ENCODE measurements at regions not wholly inside any gene's neighbourhood (a gene's known extent, or its start where the extent isn't known, plus 50 kb on each side); places are given as distances from the start of the nearest gene placed in this dataset.

DNA sequence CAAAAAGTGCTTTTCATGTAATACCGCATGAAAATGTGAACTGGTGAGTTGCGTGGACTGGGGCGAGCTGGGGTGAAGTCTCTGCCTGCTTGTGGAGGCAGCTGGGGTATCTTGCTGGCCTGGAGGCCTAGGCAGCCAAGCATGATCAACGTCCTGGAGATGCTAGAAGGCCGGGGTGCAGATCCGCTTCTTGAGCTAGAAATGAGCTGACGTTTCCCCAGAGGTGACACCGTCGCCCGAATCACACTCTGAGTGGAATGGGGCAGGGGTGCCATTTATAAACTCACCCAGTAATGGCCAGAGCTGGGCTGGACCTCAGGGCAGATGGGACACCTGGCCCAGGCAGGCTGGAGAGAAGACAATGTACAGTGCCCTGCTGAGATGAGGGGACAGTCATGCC, 1513.0 kb downstream of the TBC1D22A start:
- no peak overlapping the region for H3K4me3 ChIP-seq (ENCODE audit: insufficient read depth, low read depth, low read length, poor library complexity, severe bottlenecking)

DNA sequence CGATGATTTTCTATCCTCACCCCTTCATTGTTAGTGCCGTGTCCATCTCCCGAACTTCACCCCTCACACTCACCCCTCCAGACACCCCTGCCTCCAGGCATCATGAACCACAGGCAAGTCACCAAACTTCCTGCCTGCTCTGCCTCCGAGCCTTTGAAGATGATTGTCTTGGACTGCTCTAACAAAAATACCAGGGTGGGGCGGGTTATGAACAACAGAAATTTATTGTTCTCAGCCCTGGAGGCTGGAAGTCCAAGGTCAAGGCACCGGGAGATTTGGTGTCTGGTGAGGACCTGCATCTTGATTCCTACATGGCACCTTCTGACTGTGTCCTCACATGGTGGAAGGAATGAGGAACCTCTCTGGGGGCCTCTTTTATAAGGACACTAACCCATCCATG, 1508.3 kb downstream of the TBC1D22A start:
- H3K4me3 ChIP-seq (ENCODE audit: insufficient read depth, low read depth, low read length, poor library complexity, severe bottlenecking), result no peak overlapping the region
- no peaks in the 10 kb centered on the region for H3K36me3 ChIP-seq (ENCODE audit: control insufficient read depth, insufficient read depth, low read length)
- no peak overlapping the region for H3K27ac ChIP-seq (ENCODE audit: insufficient read depth, low read length, poor library complexity, severe bottlenecking)
- no peaks in the 10 kb centered on the region for H3K9me3 ChIP-seq (ENCODE audit: control insufficient read depth, low read length)
- DNase-seq, result no peak
- H3K4me1 ChIP-seq (ENCODE audit: control insufficient read depth, insufficient read depth, low read length, poor library complexity, severe bottlenecking), result no peaks in the 10 kb centered on the region
- no peaks in the 10 kb centered on the region for H3K27me3 ChIP-seq (replicated peaks; ENCODE audit: control insufficient read depth, insufficient read depth, low read length, poor library complexity, severe bottlenecking)

More for the DNA sequence above, 1513.0 kb downstream of the TBC1D22A start:
- Histone ChIP-seq H3K9me3 (ENCODE audit: control insufficient read depth, low read length) (no peaks in the 10 kb centered on the region), H3K4me1 (ENCODE audit: control insufficient read depth, insufficient read depth, low read length, poor library complexity, severe bottlenecking) (no peaks in the 10 kb centered on the region), H3K27ac (ENCODE audit: insufficient read depth, low read length, poor library complexity, severe bottlenecking) (no peak overlapping the region), H3K27me3 (replicated peaks; ENCODE audit: control insufficient read depth, insufficient read depth, low read length, poor library complexity, severe bottlenecking) (no peaks in the 10 kb centered on the region), H3K36me3 (ENCODE audit: control insufficient read depth, insufficient read depth, low read length) (no peaks in the 10 kb centered on the region)
- DNase-seq, result no peak

DNA sequence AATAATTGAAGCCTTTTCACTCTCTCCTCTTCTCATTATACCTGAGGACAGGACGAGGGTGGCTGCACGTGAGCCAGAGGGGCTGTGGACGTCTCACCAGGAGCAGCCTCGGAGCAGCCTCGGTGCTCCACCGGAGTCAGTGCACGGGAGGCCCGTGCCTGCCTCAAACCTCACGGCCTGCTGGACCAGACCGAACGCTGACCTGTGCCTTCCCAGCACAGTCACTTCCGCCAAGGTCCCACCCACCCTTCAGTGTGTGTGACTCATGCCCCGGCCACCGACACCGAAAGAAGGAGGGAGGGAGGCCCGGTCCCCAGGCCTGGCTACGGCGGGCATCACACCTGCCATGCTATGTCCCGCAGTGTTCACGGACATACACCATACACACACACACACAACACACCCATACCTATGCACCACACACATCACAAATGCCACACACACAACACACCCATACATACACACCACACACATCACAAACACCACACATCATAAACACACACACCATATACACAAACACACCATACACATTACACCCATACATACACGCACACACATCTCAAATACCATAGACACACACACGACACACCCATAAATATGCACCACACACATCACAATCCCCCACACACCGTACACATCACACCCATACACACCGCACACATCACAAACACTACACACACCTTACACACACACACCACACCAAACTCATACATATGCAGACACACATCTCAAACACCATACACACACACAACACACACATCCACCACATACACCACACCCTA, 1506.5 kb downstream of the TBC1D22A start:
- Histone ChIP-seq H3K36me3 (ENCODE audit: control insufficient read depth, insufficient read depth, low read length) (no peaks in the 10 kb centered on the region), H3K9me3 (ENCODE audit: control insufficient read depth, low read length) (no peaks in the 10 kb centered on the region), H3K27ac (ENCODE audit: insufficient read depth, low read length, poor library complexity, severe bottlenecking) (no peak overlapping the region), H3K4me3 (ENCODE audit: insufficient read depth, low read depth, low read length, poor library complexity, severe bottlenecking) (no peak overlapping the region), H3K27me3 (replicated peaks; ENCODE audit: control insufficient read depth, insufficient read depth, low read length, poor library complexity, severe bottlenecking) (no peaks in the 10 kb centered on the region), H3K4me1 (ENCODE audit: control insufficient read depth, insufficient read depth, low read length, poor library complexity, severe bottlenecking) (no peaks in the 10 kb centered on the region)
- DNase-seq, result no peak

DNA sequence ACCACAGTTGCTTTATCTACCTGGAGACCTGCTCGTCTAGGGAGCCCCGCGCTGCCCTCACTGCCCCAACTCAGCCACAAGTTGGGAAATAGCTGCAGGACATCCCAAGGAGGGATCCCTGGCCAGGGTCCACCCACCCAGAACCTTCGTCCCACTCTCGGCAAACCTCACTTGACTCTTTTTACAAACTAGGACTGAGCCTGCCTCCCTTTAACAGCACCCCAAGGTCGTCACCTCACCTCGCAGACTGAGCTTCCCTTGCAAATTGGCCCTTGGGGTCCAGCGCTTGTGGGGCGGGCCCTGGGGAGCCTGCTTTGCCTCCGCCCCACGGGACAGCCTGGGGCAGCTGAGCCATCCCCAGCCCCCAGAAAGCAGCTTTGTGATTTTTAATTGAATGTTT, 1505.8 kb downstream of the TBC1D22A start:
- Histone ChIP-seq H3K27me3 (replicated peaks; ENCODE audit: control insufficient read depth, insufficient read depth, low read length, poor library complexity, severe bottlenecking) (no peaks in the 10 kb centered on the region), H3K27ac (ENCODE audit: insufficient read depth, low read length, poor library complexity, severe bottlenecking) (no peak overlapping the region), H3K4me1 (ENCODE audit: control insufficient read depth, insufficient read depth, low read length, poor library complexity, severe bottlenecking) (no peaks in the 10 kb centered on the region), H3K36me3 (ENCODE audit: control insufficient read depth, insufficient read depth, low read length) (no peaks in the 10 kb centered on the region), H3K4me3 (ENCODE audit: insufficient read depth, low read depth, low read length, poor library complexity, severe bottlenecking) (no peak overlapping the region), H3K9me3 (ENCODE audit: control insufficient read depth, low read length) (no peaks in the 10 kb centered on the region)
- DNase-seq, result no peak

DNA sequence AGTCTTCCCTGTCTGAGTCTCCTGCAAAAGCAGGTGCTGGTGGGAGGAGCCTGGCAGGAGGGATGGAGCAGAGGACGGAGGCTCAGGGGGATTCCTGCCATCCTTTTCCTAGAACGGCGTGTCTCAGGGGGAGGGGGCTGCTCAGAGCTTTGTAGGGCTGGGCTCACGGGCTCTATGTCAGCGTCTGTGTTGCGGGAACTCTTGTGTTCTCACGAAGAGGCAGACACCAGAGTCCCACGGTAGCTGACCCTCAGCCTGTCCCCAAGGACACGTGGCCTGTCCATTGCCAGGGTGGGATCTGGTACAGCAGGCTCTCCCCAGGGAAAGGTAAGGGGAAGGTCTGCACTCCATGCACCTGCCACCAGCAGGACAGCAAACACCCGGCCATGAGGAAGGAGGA, 1505.2 kb downstream of the TBC1D22A start:
- Histone ChIP-seq H3K27me3 (replicated peaks; ENCODE audit: control insufficient read depth, insufficient read depth, low read length, poor library complexity, severe bottlenecking) (no peaks in the 10 kb centered on the region), H3K27ac (ENCODE audit: insufficient read depth, low read length, poor library complexity, severe bottlenecking) (no peak overlapping the region), H3K4me3 (ENCODE audit: insufficient read depth, low read depth, low read length, poor library complexity, severe bottlenecking) (no peak overlapping the region), H3K9me3 (ENCODE audit: control insufficient read depth, low read length) (no peaks in the 10 kb centered on the region), H3K36me3 (ENCODE audit: control insufficient read depth, insufficient read depth, low read length) (no peaks in the 10 kb centered on the region), H3K4me1 (ENCODE audit: control insufficient read depth, insufficient read depth, low read length, poor library complexity, severe bottlenecking) (no peaks in the 10 kb centered on the region)
- DNase-seq, result no peak

DNA sequence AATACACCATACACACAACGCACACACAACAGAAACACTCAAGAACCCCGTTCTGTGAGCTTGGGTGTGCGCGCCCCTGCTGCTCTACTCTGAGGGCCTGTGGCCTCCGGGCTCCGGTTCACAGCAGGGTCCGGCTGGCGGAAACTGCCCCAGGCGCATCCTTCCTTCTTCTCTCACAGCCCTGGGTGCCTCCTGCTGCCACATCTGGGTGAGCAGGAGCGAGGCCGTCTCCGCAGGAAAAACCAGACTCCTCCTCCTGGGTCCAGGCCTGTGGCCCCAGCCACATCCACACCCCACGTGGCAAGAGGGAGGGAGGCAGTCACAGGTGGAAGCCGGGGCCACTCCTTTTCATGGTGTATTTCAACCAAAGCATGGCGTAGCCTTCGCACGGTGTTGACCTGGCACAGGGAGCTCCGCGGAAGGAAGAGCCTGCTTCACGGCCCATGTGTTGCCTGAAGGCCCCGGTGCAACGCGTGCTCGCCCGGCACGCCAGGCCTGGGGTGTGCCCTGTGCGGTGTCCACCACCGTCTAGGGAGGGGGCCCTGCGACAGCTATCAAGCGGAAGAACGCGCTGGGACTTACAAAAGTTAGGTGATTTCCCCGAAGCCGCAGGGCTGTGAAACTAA, 1502.7 kb downstream of the TBC1D22A start:
- Histone ChIP-seq H3K9me3 (ENCODE audit: control insufficient read depth, low read length) (no peaks in the 10 kb centered on the region), H3K27me3 (replicated peaks; ENCODE audit: control insufficient read depth, insufficient read depth, low read length, poor library complexity, severe bottlenecking) (no peaks in the 10 kb centered on the region), H3K4me1 (ENCODE audit: control insufficient read depth, insufficient read depth, low read length, poor library complexity, severe bottlenecking) (no peaks in the 10 kb centered on the region), H3K27ac (ENCODE audit: insufficient read depth, low read length, poor library complexity, severe bottlenecking) (no peak overlapping the region), H3K36me3 (ENCODE audit: control insufficient read depth, insufficient read depth, low read length) (no peaks in the 10 kb centered on the region), H3K4me3 (ENCODE audit: insufficient read depth, low read depth, low read length, poor library complexity, severe bottlenecking) (no peak overlapping the region)
- DNase-seq, result no peak

DNA sequence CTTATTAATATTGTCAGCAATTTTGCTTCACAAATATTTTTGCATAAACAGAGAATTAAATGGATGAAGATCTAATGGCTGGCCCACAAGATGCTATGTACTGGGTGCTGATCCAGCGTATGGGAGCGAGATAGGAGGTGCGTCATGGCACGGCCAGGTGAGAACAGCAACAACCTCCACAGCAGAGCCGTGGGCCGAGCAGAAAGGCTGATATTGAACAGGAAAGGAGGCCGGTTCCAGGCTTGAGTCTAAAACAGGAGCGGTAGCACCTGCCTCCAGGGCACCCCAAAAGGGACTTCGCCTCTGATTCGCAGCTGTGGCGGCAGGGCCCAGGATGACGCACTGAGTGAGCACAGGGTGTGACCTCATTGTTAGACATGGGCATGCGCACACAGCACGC, 1502.1 kb downstream of the TBC1D22A start:
- H3K27me3 ChIP-seq (replicated peaks; ENCODE audit: control insufficient read depth, insufficient read depth, low read length, poor library complexity, severe bottlenecking), result no peaks in the 10 kb centered on the region
- no peaks in the 10 kb centered on the region for H3K9me3 ChIP-seq (ENCODE audit: control insufficient read depth, low read length)
- DNase-seq, result no peak
- H3K27ac ChIP-seq (ENCODE audit: insufficient read depth, low read length, poor library complexity, severe bottlenecking), result no peak overlapping the region
- no peak overlapping the region for H3K4me3 ChIP-seq (ENCODE audit: insufficient read depth, low read depth, low read length, poor library complexity, severe bottlenecking)
- no peaks in the 10 kb centered on the region for H3K4me1 ChIP-seq (ENCODE audit: control insufficient read depth, insufficient read depth, low read length, poor library complexity, severe bottlenecking)
- H3K36me3 ChIP-seq (ENCODE audit: control insufficient read depth, insufficient read depth, low read length), result no peaks in the 10 kb centered on the region

DNA sequence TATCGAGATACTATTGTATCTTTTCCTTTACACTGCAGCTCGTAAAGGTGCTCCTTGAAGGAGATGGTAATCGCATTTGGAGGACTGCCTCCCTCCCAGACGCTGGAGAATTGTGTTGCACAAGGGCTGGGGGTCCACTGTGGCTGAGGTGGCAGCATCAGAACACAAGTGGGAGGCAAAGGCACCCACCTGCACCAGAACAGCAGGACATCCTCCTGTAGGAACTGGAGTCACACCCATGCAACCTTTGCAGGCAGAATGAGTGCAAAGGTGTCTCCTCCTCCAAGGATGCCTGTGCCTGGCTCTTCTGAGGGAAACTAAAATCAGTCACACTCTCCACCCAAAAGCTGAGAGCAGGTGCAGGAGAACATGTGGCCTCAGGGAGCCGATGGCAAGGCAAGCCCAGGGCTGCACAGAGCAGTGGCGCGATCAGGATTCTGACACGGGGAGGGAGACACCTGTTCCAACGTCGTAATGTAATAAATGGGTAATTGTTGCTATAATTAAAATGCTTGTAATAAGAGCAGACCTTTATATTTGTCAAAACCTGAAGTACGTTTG, 1501.4 kb downstream of the TBC1D22A start:
- DNase-seq, result no peak
- no peaks in the 10 kb centered on the region for H3K9me3 ChIP-seq (ENCODE audit: control insufficient read depth, low read length)
- H3K4me1 ChIP-seq (ENCODE audit: control insufficient read depth, insufficient read depth, low read length, poor library complexity, severe bottlenecking), result no peaks in the 10 kb centered on the region
- no peak overlapping the region for H3K27ac ChIP-seq (ENCODE audit: insufficient read depth, low read length, poor library complexity, severe bottlenecking)
- H3K36me3 ChIP-seq (ENCODE audit: control insufficient read depth, insufficient read depth, low read length), result no peaks in the 10 kb centered on the region
- no peak overlapping the region for H3K4me3 ChIP-seq (ENCODE audit: insufficient read depth, low read depth, low read length, poor library complexity, severe bottlenecking)
- no peaks in the 10 kb centered on the region for H3K27me3 ChIP-seq (replicated peaks; ENCODE audit: control insufficient read depth, insufficient read depth, low read length, poor library complexity, severe bottlenecking)

DNA sequence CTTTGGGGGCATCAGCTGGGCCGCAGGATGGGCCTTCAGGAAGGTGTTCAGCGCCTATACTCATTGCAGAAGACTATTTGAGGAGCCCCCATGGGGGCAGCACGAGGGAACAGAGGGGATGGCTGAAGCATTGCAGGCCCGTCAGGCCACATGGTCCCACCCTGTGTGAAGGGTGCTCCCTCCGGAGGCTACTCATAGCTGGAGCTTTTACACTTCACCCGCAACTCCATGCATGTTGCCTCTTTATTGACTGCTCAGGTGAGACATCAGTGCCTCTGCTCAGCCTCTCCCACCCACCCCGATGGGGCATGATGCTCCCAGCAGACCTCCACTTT, 1500.9 kb downstream of the TBC1D22A start:
- no peak overlapping the region for H3K27ac ChIP-seq (ENCODE audit: insufficient read depth, low read length, poor library complexity, severe bottlenecking)
- H3K4me1 ChIP-seq (ENCODE audit: control insufficient read depth, insufficient read depth, low read length, poor library complexity, severe bottlenecking), result no peaks in the 10 kb centered on the region
- no peak for DNase-seq
- H3K36me3 ChIP-seq (ENCODE audit: control insufficient read depth, insufficient read depth, low read length), result no peaks in the 10 kb centered on the region
- H3K9me3 ChIP-seq (ENCODE audit: control insufficient read depth, low read length), result no peaks in the 10 kb centered on the region
- H3K4me3 ChIP-seq (ENCODE audit: insufficient read depth, low read depth, low read length, poor library complexity, severe bottlenecking), result no peak overlapping the region
- no peaks in the 10 kb centered on the region for H3K27me3 ChIP-seq (replicated peaks; ENCODE audit: control insufficient read depth, insufficient read depth, low read length, poor library complexity, severe bottlenecking)

DNA sequence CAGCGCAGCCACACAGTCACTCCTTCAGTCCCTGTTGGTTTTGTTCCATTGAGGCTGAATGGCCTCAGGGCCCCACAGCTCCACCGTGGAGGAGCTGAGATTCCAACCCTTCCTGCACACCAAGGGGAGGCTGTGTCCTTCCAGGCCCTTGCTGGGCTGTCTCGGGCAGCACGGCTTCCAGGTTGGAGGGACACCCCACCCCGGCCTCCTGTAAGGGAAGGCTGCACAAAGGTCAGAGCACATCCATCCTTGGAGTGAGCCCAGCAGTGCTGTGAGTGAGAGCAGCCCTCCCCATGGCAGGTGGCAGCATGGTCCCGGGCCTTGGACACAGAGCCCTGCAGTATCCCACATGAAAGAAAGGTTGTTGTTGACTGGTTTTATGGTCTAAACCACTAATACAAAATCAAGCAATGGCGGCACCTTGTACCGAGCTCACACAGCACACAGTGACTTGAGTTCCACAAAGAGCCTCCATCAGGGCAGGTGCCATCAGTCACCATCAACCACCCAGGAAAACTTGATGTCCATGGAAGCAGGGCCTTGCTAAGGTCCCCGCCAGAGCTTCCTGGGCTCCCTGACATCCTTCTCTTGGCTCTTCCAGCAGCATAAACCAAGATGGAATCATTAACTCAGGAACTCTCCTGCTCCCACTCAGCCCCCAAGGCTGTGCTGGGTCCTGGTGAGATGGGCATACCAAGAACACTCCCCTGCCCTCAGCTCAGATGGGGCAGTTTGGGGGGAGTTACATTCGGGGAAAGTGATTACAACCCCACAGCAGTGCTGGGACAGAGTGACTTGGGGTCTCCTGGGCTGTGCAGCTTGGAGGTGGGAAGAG, 1500.4 kb downstream of the TBC1D22A start:
- no peak for DNase-seq
- Histone ChIP-seq H3K9me3 (ENCODE audit: control insufficient read depth, low read length) (no peaks in the 10 kb centered on the region), H3K27ac (ENCODE audit: insufficient read depth, low read length, poor library complexity, severe bottlenecking) (no peak overlapping the region), H3K36me3 (ENCODE audit: control insufficient read depth, insufficient read depth, low read length) (no peaks in the 10 kb centered on the region), H3K27me3 (replicated peaks; ENCODE audit: control insufficient read depth, insufficient read depth, low read length, poor library complexity, severe bottlenecking) (no peaks in the 10 kb centered on the region), H3K4me1 (ENCODE audit: control insufficient read depth, insufficient read depth, low read length, poor library complexity, severe bottlenecking) (no peaks in the 10 kb centered on the region), H3K4me3 (ENCODE audit: insufficient read depth, low read depth, low read length, poor library complexity, severe bottlenecking) (no peak overlapping the region)
